Neutrophil (primary cell): ENCODE measurements at regions not wholly inside any gene's neighbourhood (a gene's known extent, or its start where the extent isn't known, plus 50 kb on each side); places are given as distances from the start of the nearest gene placed in this dataset.

Experiments
- H3K27ac ChIP-seq: fragments of 200-600 bp; sonication (generic); 2 replicates; pipeline ENCODE4 v1.5.1; 2016; ENCODE audit warnings: mild to moderate bottlenecking, moderate library complexity
- H3K27me3 ChIP-seq: fragments of 200-600 bp; sonication (generic); 2 replicates; pipeline ENCODE4 v1.6.0; 2016; ENCODE audit warnings: mild to moderate bottlenecking
- H3K36me3 ChIP-seq: fragments of 200-600 bp; sonication (generic); 2 replicates; pipeline ENCODE4 v1.5.1; 2017
- H3K4me1 ChIP-seq, 2 experiments: fragments of 200-600 bp in 1 of 2; sonication (generic) in 1 of 2; 1 replicate in 1 of 2; 2 replicates in 1 of 2; pipeline versions ENCODE4 v1.5.1 to v1.6.1; 2013 to 2016; ENCODE audit warnings: low read depth in 1 of 2, low read length in 1 of 2, mild to moderate bottlenecking in 1 of 2, moderate library complexity in 1 of 2; ENCODE audit not compliant: control insufficient read depth in 1 of 2, insufficient read depth in 1 of 2
- H3K4me3 ChIP-seq, 2 experiments: fragments of 200-600 bp in 1 of 2; sonication (generic) in 1 of 2; 1 replicate in 1 of 2; 2 replicates in 1 of 2; pipeline ENCODE4 v1.5.1; 2013 to 2016; ENCODE audit warnings: low read depth in 1 of 2, low read length in 1 of 2, mild to moderate bottlenecking in 1 of 2, moderate library complexity in 1 of 2
- H3K9me3 ChIP-seq: fragments of 200-600 bp; sonication (generic); 2 replicates; pipeline ENCODE4 v1.5.1; 2016
- TF ChIP-seq, protein P1 (sequence below): fragments of 200-600 bp; sonication (generic); IDR thresholded peaks from 2 replicates; pipeline ENCODE4 v1.5.1; 2016; ENCODE audit warnings: antibody characterized with exemption

DNA sequence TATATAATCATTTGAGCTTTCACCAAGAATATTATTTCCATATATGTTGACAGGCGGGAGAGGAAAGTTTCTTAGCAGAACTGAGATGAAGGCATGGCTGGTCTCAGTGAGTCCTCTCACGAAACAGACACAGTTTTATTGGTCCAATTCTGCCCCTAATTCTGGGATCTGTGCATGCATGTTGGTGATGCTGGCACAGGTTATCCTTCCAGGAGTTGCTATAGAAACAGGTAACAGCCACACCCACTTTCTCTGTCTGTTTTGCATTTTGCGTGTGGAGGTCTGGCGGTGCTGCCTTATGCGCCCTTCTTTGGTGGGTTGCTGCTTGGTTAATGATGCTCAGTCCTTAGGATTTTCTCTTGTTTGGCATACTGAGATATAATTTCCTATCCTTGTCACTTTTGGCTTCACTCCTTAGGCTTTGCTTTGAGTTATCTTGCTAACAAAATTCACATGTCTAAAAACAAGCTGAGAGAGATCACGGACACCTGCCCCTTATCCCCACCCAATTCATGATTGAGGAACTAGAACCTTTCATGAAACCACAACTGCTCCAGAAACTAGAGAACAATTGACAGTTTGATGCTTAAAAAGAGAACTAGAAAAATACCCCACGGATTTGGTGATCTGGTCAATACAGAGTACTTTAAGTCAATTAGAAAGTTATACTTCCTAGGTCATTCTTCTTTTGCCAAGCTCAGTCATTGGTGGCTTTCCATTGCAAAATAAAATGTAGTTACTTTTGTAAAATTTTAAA is 189.3 kb downstream of the FAT3 start:
- no peak overlapping the region for H3K4me3 ChIP-seq
- H3K27ac ChIP-seq = no peak overlapping the region
- no peaks in the 10 kb centered on the region for H3K4me1 ChIP-seq
- no peaks in the 10 kb centered on the region for H3K9me3 ChIP-seq
- no peaks in the 10 kb centered on the region for H3K27me3 ChIP-seq
- TF ChIP-seq, protein P1, sequence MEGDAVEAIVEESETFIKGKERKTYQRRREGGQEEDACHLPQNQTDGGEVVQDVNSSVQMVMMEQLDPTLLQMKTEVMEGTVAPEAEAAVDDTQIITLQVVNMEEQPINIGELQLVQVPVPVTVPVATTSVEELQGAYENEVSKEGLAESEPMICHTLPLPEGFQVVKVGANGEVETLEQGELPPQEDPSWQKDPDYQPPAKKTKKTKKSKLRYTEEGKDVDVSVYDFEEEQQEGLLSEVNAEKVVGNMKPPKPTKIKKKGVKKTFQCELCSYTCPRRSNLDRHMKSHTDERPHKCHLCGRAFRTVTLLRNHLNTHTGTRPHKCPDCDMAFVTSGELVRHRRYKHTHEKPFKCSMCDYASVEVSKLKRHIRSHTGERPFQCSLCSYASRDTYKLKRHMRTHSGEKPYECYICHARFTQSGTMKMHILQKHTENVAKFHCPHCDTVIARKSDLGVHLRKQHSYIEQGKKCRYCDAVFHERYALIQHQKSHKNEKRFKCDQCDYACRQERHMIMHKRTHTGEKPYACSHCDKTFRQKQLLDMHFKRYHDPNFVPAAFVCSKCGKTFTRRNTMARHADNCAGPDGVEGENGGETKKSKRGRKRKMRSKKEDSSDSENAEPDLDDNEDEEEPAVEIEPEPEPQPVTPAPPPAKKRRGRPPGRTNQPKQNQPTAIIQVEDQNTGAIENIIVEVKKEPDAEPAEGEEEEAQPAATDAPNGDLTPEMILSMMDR = no peak
- no peaks in the 10 kb centered on the region for H3K36me3 ChIP-seq

DNA sequence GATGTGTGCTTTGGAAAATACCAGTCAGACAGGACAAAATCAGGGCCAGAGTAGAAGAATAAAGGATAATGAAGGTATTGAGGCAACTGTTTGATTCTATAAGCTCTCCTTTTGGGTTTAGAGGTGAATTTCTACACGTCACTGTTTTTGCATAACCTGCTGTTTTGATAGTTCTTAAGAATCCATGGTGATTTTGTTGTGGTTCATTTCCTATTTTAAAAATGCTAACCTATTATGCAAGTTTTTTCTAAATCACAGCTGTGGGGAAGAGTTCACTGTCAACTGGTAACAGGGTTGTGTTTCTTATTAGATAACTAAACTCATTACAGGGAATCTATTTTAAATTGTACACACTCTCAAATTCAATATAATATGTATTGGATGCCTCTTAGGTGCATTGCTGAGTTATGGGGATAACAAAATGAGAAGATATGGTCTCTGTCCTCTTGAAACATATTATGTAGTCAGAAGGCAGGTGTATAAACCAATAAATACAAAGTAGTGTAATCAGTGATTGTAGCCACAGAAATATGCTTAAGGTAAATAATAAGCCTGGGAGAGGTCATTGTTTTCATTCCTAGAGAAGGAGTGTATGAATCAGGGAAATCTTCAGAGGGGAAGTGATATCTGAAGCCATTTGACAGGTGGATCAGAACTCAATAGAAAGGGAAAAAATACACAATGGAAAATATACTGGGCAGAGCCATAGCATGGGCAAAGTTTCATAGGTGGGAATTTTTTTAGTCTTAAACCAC is 192.5 kb downstream of the FAT3 start:
- Histone ChIP-seq H3K4me3 (no peak overlapping the region), H3K4me1 (no peaks in the 10 kb centered on the region), H3K36me3 (no peaks in the 10 kb centered on the region), H3K27ac (no peak overlapping the region), H3K27me3 (no peaks in the 10 kb centered on the region), H3K9me3 (no peaks in the 10 kb centered on the region)
- TF ChIP-seq, protein P1 = no peak

DNA sequence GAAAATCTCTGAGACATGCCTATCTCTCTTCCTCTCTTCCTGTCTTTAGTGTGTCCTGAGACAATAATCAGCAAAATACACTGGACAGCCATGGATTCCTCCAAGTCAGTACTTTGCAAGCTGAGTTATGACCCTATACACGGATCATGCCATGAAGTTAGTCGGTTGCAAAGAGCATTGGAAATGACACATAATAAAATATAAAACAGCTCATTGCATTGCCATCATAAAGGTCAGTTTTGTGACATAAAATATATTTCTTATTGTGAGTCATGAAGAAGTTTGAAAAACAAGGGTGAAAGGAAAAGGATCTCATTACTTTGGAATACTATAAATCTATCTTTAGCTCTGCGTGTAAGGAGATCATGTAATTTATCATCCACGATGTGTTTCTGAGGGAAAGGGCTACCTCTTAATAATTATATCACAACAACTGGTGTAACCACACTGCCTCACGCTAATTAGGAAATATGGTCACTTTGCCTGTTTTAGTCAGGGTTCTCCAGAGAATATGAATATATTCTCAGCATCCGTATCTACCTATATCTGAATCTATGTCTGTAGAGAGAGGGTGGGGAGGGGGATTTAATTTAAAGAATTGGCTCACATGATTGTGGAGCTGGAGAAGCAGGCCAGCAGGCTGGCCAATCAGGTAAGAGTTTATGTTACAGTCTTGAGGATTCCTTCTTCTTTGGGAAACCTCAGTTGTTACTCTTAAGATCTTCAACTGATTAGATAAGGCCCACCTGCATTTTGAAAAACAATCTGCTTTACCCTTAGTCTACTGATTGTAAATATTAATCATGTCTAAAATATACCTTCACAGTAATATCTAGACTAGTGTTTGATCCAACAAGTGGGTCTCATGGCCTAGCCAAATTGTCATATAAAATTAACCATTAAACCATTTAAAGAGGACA is 198.8 kb downstream of the FAT3 start:
- no peaks in the 10 kb centered on the region for H3K27me3 ChIP-seq
- TF ChIP-seq, protein P1 = no peak

DNA sequence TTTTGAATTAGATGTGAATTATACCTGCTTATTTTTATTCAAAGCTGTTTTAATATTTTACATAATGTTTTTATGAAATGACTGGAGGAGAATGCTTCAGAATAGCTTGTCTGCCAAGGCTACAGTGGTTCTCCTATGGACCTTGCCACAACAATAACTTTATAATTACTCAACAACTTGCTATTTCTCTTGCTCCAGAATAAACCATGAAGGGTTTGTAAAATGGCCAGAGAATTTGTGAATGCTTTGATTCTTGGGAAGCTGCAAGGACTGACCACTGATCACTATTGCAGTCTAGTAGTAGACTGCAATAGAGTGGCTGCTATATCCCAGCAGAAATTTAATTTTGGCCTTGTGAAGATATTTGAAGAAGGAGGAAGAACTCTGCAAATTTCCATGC is 199.7 kb downstream of the FAT3 start:
- H3K9me3 ChIP-seq = no peaks in the 10 kb centered on the region
- no peak overlapping the region for H3K4me3 ChIP-seq
- no peaks in the 10 kb centered on the region for H3K27me3 ChIP-seq
- TF ChIP-seq, protein P1 = no peak
- H3K4me1 ChIP-seq = no peaks in the 10 kb centered on the region
- H3K36me3 ChIP-seq = no peaks in the 10 kb centered on the region
- H3K27ac ChIP-seq = no peak overlapping the region

More for the DNA sequence above, 198.8 kb downstream of the FAT3 start:
- Histone ChIP-seq H3K27ac (no peak overlapping the region), H3K4me1 (no peaks in the 10 kb centered on the region), H3K9me3 (no peaks in the 10 kb centered on the region), H3K36me3 (no peaks in the 10 kb centered on the region), H3K4me3 (no peak overlapping the region)

DNA sequence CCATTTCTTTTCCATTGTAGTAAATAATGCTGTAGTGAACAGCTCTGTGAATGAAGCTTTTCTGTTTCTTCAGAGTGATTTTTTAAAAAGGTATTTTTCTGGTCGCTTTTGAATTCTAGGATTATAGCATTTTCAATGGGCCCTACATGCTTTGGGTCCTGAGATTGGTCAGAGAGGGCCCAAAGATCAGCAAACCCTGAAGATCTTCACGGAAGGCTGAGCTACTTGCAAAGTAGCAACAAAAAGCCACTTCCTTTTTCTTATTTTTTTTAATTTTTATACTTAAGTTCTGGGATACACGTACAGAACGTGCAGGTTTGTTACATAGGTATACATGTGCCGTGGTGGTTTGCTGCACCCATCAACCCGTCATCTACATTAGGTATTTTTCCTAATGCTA is 200.5 kb downstream of the FAT3 start:
- Histone ChIP-seq H3K9me3 (no peaks in the 10 kb centered on the region), H3K4me3 (no peak overlapping the region), H3K27ac (no peak overlapping the region), H3K27me3 (no peaks in the 10 kb centered on the region), H3K4me1 (no peaks in the 10 kb centered on the region), H3K36me3 (no peaks in the 10 kb centered on the region)
- TF ChIP-seq, protein P1 = no peak
